LNCAP (cell line): ENCODE measurements at regions not wholly inside any gene's neighbourhood (a gene's known extent, or its start where the extent isn't known, plus 50 kb on each side); places are given as distances from the start of the nearest gene placed in this dataset.

Experiments used
- CTCF ChIP-seq: fragments of 450-650 bp; IDR thresholded peaks from 2 replicates; pipeline ENCODE4 v1.5.1; 2017; ENCODE audit warnings: mild to moderate bottlenecking

- TF ChIP-seq CTCF = no peak
These were observed 86.5 kb upstream of the PRLR start for GRCh38 chr5:35316611-35317274.

GRCh38 chr5:35313291-35313690 lies 83.0 kb upstream of the PRLR start:
- no peak for TF ChIP-seq CTCF

- no peak for TF ChIP-seq CTCF
These were observed 82.0 kb upstream of the PRLR start for GRCh38 chr5:35312267-35312666.

- TF ChIP-seq CTCF = no peak
These were observed 79.3 kb upstream of the PRLR start for GRCh38 chr5:35309365-35310130.

- no peak for TF ChIP-seq CTCF
These were observed 78.1 kb upstream of the PRLR start for GRCh38 chr5:35308421-35308820.

GRCh38 chr5:35306716-35307365 lies 76.6 kb upstream of the PRLR start:
- TF ChIP-seq CTCF = no peak

GRCh38 chr5:35305336-35306020 lies 75.2 kb upstream of the PRLR start:
- no peak for TF ChIP-seq CTCF
